Posterior vena cava (tissue), 2 donors: ENCODE measurements at regions not wholly inside any gene's neighbourhood (a gene's known extent, or its start where the extent isn't known, plus 50 kb on each side); places are given as distances from the start of the nearest gene placed in this dataset.
A peak's percentile ranks its signal among the peaks of the same experiment; 100 is the strongest.
"Not testable (repeated sequence)": the region's sequence is repeated elsewhere in the genome, so short reads cannot be mapped to it uniquely, and the experiment has no call there.

Experiments used
- DNase-seq: peaks from one replicate; pipeline ENCODE4 v3.0.0-alpha.2; 2020; ENCODE audit warnings: low spot score
- intact Hi-C, 2 donors: fragments of 100-400 bp; cut with DNase I; formaldehyde crosslinking; loops; one replicate each; pipeline versions ENCODE4 v1.14.1 to v1.14.2; 2022 to 2023
- donor health status: DM: yes; HTN: yes; CAD: no.
- donor health status: DM: yes; HTN: yes; CAD: no.

DNA sequence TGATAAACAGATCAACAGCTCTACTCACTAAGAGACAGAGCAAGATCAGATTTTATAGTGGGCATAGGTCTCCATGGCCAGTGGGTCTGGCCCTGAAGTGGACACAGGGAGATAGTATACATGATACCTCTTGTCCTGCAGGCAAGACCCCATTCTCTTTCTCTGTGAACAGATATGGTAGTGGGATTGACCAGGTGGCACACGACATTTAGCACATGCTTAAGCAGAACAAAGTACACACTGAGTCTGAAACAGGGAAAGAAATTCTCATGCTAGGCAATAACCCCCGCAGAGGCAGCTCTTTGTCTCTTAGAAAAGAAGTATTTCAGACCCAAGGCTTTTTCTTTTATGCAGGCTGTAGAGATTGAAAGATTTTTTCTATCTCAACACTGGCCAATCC is 1331.2 kb downstream of the FSCB start:
- intact Hi-C loops: no loop called here

DNA sequence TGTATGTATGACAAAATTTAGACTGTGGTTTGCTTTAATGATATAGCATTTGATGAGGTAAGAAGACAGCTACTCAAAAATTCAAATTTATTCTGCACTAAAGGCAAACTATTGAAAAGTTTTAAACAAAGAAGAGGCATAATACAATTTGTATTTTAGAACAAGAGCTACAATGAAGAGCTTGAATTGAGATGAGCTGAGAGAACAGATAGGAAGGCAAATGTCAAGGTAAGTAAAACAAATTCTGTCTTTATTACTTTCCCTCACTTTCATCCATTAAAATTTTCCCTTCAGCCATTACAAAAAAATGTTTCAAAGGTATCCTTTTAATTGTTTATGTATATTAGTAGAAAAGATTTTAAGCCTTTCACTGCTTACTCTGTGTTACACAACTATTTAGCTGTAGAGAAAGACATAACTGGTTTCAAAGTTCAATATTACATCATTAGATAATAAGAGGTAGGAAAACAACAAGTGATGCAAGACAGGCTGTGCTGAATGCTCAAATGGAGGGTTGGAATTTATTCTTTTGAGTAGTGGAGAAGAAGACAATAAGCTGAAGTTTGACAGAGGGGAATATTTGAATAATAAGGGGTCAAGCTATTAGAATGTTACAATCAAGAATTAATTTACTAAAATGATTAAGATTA is 1334.1 kb downstream of the FSCB start:
- DNase-seq: no peak
- intact Hi-C loops: no loop called here

More for the DNA sequence above, 1331.2 kb downstream of the FSCB start:
- DNase-seq: no peak

DNA sequence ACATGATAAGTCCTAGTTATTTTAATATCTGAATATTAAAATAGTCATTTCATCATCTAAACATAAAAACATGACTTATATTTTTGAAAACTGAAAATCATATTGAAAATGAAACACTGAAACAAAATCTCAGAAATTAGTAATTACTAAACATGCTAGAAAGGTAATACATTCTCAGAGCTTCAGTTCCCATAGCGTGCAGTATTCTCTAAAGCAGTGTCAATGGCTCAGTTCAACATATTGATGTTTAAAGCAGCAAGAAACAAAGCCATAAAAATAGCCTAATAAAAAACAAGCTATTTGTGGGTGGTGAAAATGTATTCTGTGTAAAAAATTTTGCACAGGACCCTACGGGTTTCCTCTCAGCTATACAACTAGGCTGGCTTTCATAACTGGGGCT is 1337.4 kb downstream of the FSCB start:
- DNase-seq: no peak
- intact Hi-C loops: no loop called here

DNA sequence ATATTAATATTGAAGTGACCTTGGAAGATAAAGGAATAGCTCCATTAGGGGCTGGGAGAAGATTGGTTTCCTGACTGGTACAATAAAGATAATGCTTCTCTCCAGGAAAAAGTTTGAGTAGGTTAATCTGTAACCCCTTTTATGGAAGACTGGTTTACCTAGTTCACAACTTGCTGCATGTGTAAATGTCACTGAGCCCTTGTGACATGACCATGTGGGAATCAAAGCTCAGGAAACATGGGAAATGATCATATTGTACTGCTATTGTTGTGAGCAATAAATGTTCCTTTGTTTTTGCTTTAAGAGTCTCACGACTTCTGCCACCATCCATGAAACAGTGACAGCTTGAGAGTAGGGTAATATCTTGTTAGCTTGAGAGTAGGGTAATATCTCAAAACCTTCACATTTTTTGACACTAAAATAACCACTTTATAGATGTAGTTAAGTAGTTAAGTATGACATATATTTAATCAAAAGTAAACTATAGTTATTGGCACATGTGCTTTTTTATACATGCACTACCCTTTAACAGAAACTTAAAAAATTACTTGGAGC is 1338.6 kb downstream of the FSCB start:
- no peak for DNase-seq
- intact Hi-C loops: no loop called here

DNA sequence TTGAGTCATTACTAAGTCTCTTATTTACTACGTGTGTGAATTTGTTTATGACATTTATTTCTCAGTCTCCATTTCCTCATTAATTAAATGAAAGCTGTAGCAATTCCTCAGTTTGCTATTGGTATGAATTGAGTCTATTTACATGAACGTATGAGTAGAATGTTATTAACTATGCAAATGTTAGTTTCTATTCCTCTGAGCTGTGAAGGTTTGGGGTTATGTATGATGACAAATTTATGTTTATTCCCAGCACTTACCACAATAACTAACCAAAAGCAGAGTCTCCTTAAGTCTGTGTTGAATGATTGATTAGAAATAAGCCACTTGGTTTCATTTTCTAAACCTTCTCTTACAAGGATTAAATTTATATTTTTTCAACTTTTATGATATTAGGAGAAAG is 1340.9 kb downstream of the FSCB start:
- intact Hi-C loops: no loop called here
- no peak for DNase-seq

DNA sequence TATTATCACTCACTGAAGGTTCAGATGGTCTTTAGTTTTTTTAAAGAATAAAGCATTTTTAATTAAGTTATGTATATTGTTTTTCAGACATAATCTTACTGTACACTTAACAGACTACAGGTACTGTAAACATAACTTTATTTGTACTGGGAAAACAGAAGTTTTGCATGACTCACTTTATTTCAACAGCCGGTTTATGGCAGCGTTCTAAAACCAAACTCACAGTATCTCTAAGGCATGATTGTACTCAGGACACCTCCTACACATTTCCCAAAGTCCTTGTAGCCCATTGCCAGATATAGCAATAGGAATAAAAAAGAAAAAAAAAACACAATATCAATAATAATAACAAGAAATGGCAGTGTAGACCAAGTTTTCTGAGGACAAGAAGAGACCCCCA is 1341.4 kb downstream of the FSCB start:
- intact Hi-C loops: no loop called here

DNA sequence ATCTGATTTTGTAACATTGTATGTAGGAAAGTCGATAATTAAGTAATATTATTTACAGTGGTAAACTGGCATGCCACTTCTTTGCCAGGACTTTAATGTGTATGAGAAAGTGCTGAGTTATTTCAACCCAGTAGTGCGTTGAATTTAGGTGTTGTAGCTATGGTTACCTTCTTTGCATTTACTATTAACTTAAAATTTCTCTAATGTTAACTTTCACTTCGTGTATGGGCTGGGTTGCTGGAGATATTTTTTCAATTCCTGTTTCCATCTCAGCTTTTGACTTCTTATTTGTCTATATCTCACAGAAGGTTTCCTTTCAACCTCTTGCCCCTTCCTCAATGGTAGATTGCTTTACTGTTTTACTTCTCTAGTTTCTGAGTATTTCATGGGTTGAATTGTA is 1345.6 kb downstream of the FSCB start:
- DNase-seq: no peak

More for the DNA sequence above, 1341.4 kb downstream of the FSCB start:
- no peak for DNase-seq

DNA sequence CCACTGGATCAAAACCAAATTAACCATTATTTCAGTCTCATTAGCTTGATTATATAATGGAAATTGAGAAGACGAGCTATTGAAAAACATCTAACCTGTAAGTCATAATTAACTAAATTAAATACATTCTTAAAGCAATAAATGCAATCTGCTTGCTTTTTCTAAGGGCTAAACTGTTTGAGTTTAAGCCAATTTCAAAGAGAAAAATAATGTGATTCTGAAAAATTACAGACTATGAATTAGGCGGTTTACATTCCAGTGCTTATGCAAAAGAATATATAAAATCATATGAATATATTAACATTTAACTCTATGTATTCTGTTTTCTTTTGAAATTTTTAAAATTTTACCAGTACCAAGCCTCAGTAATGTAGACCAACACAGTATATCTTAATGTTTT is 1349.4 kb downstream of the FSCB start:
- DNase-seq: no peak
- intact Hi-C loops: no loop called here

More for the DNA sequence above, 1345.6 kb downstream of the FSCB start:
- intact Hi-C loops: no loop called here

DNA sequence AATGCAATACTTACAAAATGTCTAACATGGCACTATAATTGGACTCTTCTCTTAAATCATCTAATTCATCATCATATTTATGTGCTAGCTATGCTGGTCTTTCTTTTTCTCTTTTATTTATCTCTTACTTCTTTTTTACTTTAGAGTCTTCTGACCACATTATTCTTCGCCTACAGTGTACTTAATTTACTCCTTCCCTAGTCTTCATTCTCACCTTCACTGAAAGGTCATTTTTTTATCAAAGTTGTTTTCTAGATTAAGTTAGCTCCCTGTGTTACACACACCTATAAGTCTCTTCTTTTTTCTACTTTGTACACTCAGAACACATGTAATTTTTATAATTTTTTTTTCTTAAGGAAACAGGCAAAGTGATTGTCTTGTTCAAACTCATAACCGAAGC is 1351.2 kb downstream of the FSCB start:
- DNase-seq: no peak
- intact Hi-C loops: no loop called here

DNA sequence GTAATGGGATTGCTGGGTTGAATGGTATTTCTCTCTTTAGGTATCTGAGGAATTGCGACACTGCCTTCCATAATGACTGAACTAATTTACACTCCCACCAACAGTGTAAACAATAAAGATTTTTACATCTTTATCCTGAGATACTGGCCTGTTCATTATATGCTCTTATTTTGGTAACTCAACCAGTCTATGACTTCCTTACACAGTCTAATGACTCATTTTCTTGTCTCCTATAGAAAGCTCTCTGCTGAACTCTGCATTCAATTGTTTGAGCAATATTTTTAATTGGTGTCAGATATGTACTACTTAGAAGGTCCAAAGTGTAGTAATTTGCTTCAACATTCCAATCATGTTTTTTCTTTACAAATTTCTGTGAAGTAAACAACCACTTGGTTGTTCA is 1351.8 kb downstream of the FSCB start:
- no peak for DNase-seq
- intact Hi-C loops: no loop called here

DNA sequence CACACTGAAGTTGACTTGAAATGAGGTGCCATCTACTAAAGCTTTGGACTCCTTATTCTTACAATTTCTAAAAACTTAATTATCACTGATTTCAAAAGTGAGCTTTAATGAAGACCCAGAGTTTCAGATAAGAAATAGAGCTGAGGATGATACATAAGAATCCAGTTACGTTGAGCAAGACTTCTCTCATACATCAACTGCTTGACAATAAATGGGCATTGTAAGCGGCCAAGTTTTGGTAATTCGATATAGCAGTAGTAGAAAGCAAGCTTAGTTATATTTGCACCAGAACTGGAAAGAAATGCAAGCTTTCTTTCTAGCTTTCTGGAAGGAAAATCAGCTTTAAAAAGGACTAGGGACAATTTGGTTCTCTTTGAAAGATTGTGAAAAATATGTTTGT is 1359.6 kb downstream of the FSCB start:
- intact Hi-C loops: no loop called here
- no peak for DNase-seq

DNA sequence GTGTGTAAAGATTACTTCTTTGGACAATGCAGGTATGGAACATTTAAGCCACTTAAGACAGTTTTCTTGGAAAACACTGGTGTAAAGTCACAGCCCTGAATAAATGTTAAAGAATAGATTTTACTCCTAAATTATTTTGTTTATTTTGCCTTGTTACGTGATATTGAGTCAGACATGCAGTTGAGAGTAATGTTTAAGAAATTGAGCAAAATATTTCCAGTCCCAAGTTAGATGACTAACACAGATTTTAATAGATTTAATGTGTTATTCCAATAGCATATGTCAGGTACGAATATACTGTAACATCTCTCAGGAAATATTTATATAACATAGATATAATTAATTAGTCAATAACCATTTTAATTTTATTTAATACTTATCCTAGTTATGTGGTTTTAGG is 1361.7 kb downstream of the FSCB start:
- intact Hi-C loops: no loop called here
- no peak for DNase-seq

DNA sequence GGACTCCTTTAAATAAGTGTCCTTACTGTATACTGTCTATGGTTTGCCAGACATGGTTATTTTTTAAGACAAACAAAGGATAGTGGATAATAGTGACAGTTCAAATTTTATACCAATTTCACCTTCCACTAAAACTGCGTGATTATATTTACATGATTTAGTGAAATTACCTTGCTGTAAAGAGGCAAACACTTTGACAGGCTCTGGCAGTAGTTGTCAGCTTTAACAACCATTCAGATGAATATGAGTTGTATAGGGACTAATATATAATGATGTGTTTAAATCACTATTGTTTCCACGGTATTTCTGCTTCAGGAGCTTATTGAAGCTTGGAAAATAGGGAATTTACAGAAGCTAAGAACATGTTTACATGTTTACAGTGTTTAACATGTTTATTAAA is 1364.0 kb downstream of the FSCB start:
- no peak for DNase-seq
- intact Hi-C loops: no loop called here

DNA sequence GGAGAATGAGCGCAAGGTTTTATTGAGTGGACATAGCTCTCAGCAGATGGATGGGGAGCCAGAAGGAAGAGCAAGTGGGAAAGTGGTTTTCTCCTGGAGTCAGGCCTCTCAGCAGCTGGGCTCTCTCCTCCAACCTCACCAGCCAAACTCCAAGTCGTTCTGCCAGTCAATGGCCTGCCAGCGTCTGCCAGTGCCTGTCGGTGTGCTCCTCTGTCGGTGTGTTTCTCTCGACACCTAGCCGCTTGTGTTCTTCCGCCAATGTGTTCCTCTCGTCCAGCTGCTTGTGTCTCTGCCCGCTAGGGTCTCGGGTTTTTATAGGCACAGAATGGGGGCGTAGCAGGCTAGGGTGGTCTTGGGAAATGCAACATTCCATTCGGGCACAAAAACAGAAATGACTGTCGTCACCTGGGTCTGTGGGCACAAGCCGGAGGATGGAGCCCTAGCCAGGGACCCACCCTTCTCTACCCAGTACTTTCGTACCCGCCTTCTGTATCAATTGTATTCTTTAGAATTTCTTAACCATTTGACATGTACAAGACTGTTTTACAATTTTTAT is 1365.4 kb downstream of the FSCB start:
- peak; percentile 50 for DNase-seq
- intact Hi-C loops: no loop called here

DNA sequence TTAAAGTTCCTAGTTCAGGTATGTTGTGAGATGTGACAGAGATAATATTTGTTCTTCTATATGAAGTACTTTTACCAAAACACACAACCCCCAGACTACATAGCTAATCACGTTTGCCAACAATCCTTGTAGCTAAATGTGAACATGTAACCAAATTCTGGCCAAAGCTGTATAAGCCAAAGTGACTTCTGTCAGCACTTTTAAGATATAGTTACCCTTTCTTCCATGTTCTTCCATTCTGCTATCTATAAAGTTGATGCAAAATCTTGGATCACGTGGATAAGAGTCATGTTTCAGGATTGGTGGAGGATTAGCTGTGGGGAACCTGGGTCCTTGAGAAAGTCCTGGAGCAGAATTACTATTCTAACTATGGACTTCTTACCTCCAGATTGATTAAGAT is 1366.6 kb downstream of the FSCB start:
- DNase-seq: no peak
- intact Hi-C loops: no loop called here

DNA sequence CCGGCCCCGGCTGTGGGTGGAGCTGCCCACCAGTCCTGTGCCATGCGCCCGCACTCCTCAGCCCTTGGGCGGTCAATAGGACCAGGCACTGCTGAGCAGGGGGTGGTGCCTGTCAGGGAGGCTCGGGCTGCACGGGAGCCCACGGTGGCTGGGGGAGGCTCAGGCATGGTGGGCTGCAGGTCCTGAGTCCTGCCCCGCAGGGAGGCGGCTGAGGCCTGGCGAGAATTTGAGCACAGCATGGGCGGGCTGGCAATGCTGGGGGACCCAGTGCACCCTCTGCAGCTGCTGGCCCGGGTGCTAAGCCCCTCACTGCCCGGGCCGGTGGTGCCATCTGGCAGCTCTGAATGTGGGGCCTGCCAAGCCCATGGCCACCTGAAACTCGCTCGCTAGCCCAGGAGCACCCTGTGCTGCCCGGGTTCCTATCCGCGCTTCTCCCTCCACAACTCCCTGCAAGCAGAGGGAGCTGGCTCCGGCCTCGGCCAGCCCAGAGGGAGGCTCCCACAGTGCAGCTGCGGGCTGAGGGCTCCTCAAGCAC is 1371.1 kb downstream of the FSCB start:
- peak; percentile 73 for DNase-seq
- intact Hi-C loops: no loop called here

DNA sequence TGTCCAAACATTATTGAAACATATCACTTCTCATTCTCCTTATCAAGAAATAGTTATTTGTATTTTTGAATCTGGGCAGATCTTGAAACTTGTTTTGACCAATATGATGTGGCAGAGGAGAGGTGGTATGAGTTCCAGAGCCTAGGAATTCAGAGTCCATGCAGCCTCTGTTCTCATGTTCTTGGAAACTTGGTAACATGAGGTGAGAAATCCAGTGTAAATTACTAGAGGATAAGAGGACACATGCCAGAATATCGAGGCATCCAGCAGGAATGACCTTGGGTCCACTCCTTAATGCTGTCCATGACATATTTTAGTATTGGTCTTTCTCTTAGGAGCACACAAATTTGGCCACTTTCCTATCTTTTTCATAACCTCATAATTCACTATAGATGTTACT is 1374.6 kb downstream of the FSCB start:
- intact Hi-C loops: no loop called here

DNA sequence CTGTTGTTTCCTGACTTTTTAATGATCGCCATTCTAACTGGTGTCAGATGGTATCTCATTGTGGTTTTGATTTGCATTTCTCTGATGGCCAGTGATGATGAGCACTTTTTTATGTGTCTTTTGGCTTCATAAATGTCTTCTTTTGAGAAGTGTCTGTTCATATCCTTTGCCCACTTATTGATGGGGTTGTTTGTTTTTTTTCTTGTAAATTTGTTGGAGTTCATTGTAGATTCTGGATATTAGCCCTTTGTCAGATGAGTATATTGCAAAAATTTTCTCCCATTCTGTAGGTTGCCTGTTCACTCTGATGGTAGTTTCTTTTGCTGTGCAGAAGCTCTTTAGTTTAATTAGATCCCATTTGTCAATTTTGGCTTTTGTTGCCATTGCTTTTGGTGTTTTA is 1378.7 kb downstream of the FSCB start:
- DNase-seq, intact Hi-C loops: not testable (repeated sequence)

More for the DNA sequence above, 1374.6 kb downstream of the FSCB start:
- DNase-seq: no peak

DNA sequence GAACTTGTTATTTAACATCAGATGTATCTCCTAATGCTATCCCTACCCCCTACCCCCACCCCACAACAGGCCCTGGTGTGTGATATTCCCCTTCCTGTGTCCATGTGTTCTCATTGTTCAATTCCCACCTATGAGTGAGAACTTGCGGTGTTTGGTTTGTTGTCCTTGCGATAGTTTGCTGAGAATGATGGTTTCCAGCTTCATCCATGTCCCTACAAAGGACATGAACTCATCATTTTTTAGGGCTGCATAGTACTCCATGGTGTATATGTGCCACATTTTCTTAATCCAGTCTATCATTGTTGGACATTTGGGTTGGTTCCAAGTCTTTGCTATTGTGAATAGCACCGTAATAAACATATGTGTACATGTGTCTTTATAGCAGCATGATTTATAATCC is 1379.2 kb downstream of the FSCB start:
- intact Hi-C loops, DNase-seq: not testable (repeated sequence)

DNA sequence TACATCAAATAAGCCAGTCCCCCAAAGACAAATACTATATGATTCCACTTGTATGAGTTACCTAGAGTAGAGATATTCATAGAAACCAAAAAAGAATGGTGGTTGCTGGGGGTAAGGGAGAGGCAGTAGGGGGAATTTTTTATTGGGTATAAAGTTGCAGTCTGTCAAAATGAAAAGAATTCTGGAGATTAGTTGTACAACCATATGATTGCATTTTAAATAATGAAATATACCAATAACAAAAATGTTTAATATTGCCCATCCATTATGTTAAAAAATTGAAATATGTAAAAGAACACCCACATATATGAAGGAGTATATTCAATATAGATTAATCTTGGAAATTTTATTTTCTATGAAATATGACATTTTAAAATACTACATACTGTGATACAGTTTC is 1383.5 kb downstream of the FSCB start:
- intact Hi-C loops: no loop called here
- no peak for DNase-seq

DNA sequence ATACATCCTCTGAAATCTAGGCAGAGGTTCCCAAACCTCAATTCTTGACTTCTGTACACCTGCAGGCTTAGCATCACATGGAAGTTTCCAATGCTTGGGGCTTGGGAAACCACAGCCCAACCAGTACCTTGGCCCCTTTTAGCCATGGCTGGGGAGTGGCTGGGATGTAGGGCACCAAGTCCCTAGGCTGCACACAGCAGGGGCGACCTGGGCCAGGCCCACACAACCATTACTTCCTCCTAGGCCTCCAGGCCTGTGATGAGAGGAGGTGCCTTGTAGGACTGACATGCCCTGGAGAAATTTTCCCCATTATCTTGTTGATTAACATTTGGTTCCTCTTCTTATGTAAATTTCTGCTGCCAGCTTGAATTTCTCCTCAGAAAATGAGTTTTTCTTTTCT is 1387.4 kb downstream of the FSCB start:
- DNase-seq: peak; percentile 55
- intact Hi-C loops: no loop called here
